ENCODE measurements at regions not wholly inside any gene's neighbourhood (a gene's known extent, or its start where the extent isn't known, plus 50 kb on each side); places are given as distances from the start of the nearest gene placed in this dataset.

- peak; percentile 95 for DNase-seq
- Histone ChIP-seq H3K4me2 (ENCODE audit: low read depth, low read length, poor library complexity, severe bottlenecking) (peak overlapping the region; percentile 76), H3K27ac (ENCODE audit: low read length) (peak overlapping the region; percentile 98), H3K9me2 (replicated peaks; ENCODE audit: insufficient read depth, low read length) (no peaks in the 10 kb centered on the region), H3K27me3 (ENCODE audit: low read length) (no peaks in the 10 kb centered on the region), H4K20me1 (ENCODE audit: insufficient read depth, low read depth, low read length) (no peaks in the 10 kb centered on the region), H2AFZ (ENCODE audit: low read length) (no peak overlapping the region), H3K4me3 (ENCODE audit: low read length) (peak overlapping the region; percentile 52), H3K36me3 (ENCODE audit: insufficient read depth, low read length) (no peaks in the 10 kb centered on the region), H3K4me1 (ENCODE audit: low read length) (peaks cover 51% of the 10 kb centered on the region), H3K79me2 (ENCODE audit: low read length) (no peaks in the 10 kb centered on the region), H3K9me3 (ENCODE audit: low read length) (no peaks in the 10 kb centered on the region), H3K9ac (ENCODE audit: low read length) (peak overlapping the region; percentile 64)
These were observed 378.4 kb upstream of the AGTR1 start for GRCh38 chr3:148319161-148319915.

- H3K36me3 ChIP-seq (ENCODE audit: insufficient read depth, low read length) = no peaks in the 10 kb centered on the region
- H3K4me2 ChIP-seq (ENCODE audit: low read depth, low read length, poor library complexity, severe bottlenecking) = peak overlapping the region; percentile 76
- H4K20me1 ChIP-seq (ENCODE audit: insufficient read depth, low read depth, low read length) = no peaks in the 10 kb centered on the region
- peaks cover 47% of the 10 kb centered on the region for H3K4me1 ChIP-seq (ENCODE audit: low read length)
- DNase-seq = peak; percentile 78
- peak overlapping the region; percentile 54 for H3K9ac ChIP-seq (ENCODE audit: low read length)
- peak overlapping the region; percentile 55; the same call in 1 of the 2 replicates for H2AFZ ChIP-seq (ENCODE audit: low read length)
- no peaks in the 10 kb centered on the region for H3K27me3 ChIP-seq (ENCODE audit: low read length)
- peak overlapping the region; percentile 98 for H3K27ac ChIP-seq (ENCODE audit: low read length)
- H3K79me2 ChIP-seq (ENCODE audit: low read length) = no peaks in the 10 kb centered on the region
- no peaks in the 10 kb centered on the region for H3K9me3 ChIP-seq (ENCODE audit: low read length)
- no peaks in the 10 kb centered on the region for H3K9me2 ChIP-seq (replicated peaks; ENCODE audit: insufficient read depth, low read length)
- peak overlapping the region; percentile 52 for H3K4me3 ChIP-seq (ENCODE audit: low read length)
These were observed 377.7 kb upstream of the AGTR1 start for GRCh38 chr3:148319960-148320359.

- Histone ChIP-seq H2AFZ (ENCODE audit: low read length) (peak overlapping the region; percentile 65), H3K36me3 (ENCODE audit: insufficient read depth, low read length) (no peaks in the 10 kb centered on the region), H3K79me2 (ENCODE audit: low read length) (no peaks in the 10 kb centered on the region), H3K9me2 (replicated peaks; ENCODE audit: insufficient read depth, low read length) (no peaks in the 10 kb centered on the region), H3K4me1 (ENCODE audit: low read length) (peaks cover 43% of the 10 kb centered on the region), H3K27me3 (ENCODE audit: low read length) (no peaks in the 10 kb centered on the region), H3K27ac (ENCODE audit: low read length) (no peak overlapping the region; the same call in 1 of the 2 replicates), H3K4me2 (ENCODE audit: low read depth, low read length, poor library complexity, severe bottlenecking) (peak overlapping the region; percentile 63), H3K4me3 (ENCODE audit: low read length) (no peak overlapping the region), H3K9me3 (ENCODE audit: low read length) (no peaks in the 10 kb centered on the region), H4K20me1 (ENCODE audit: insufficient read depth, low read depth, low read length) (no peaks in the 10 kb centered on the region), H3K9ac (ENCODE audit: low read length) (no peak overlapping the region)
- no peak for DNase-seq
These were observed 368.0 kb upstream of the AGTR1 start for GRCh38 chr3:148329481-148330235.

- Histone ChIP-seq H3K4me2 (ENCODE audit: low read depth, low read length, poor library complexity, severe bottlenecking) (peak overlapping the region; percentile 63), H3K27ac (ENCODE audit: low read length) (peak overlapping the region; percentile 42; the same call in 1 of the 2 replicates), H3K27me3 (ENCODE audit: low read length) (no peaks in the 10 kb centered on the region), H3K79me2 (ENCODE audit: low read length) (no peaks in the 10 kb centered on the region), H3K4me1 (ENCODE audit: low read length) (peaks cover 43% of the 10 kb centered on the region), H3K9me3 (ENCODE audit: low read length) (no peaks in the 10 kb centered on the region), H4K20me1 (ENCODE audit: insufficient read depth, low read depth, low read length) (no peaks in the 10 kb centered on the region), H3K9ac (ENCODE audit: low read length) (peak overlapping the region; percentile 13; the same call in 1 of the 2 replicates), H3K9me2 (replicated peaks; ENCODE audit: insufficient read depth, low read length) (no peaks in the 10 kb centered on the region), H3K36me3 (ENCODE audit: insufficient read depth, low read length) (no peaks in the 10 kb centered on the region), H2AFZ (ENCODE audit: low read length) (peak overlapping the region; percentile 81), H3K4me3 (ENCODE audit: low read length) (peak overlapping the region; percentile 40)
- DNase-seq = peak; percentile 49
These were observed 367.2 kb upstream of the AGTR1 start for GRCh38 chr3:148330542-148330941.

GRCh38 chr3:148331081-148331846, 366.4 kb upstream of the AGTR1 start:
- Histone ChIP-seq H4K20me1 (ENCODE audit: insufficient read depth, low read depth, low read length) (no peaks in the 10 kb centered on the region), H3K9me3 (ENCODE audit: low read length) (no peaks in the 10 kb centered on the region), H3K36me3 (ENCODE audit: insufficient read depth, low read length) (no peaks in the 10 kb centered on the region), H3K4me1 (ENCODE audit: low read length) (peaks cover 43% of the 10 kb centered on the region), H3K4me2 (ENCODE audit: low read depth, low read length, poor library complexity, severe bottlenecking) (peak overlapping the region; percentile 63), H3K79me2 (ENCODE audit: low read length) (no peaks in the 10 kb centered on the region), H3K27ac (ENCODE audit: low read length) (peak overlapping the region; percentile 42; the same call in 1 of the 2 replicates), H3K4me3 (ENCODE audit: low read length) (peak overlapping the region; percentile 40), H3K27me3 (ENCODE audit: low read length) (no peaks in the 10 kb centered on the region), H3K9ac (ENCODE audit: low read length) (peak overlapping the region; percentile 20; the same call in 1 of the 2 replicates), H2AFZ (ENCODE audit: low read length) (peak overlapping the region; percentile 81), H3K9me2 (replicated peaks; ENCODE audit: insufficient read depth, low read length) (no peaks in the 10 kb centered on the region)
- peak; percentile 65 for DNase-seq

- Histone ChIP-seq H2AFZ (ENCODE audit: low read length) (no peak overlapping the region), H3K4me3 (ENCODE audit: low read length) (no peak overlapping the region), H3K27ac (ENCODE audit: low read length) (no peak overlapping the region), H3K4me2 (ENCODE audit: low read depth, low read length, poor library complexity, severe bottlenecking) (no peak overlapping the region), H3K9me3 (ENCODE audit: low read length) (no peaks in the 10 kb centered on the region), H3K36me3 (ENCODE audit: insufficient read depth, low read length) (no peaks in the 10 kb centered on the region), H3K9ac (ENCODE audit: low read length) (no peak overlapping the region), H3K27me3 (ENCODE audit: low read length) (no peaks in the 10 kb centered on the region), H3K79me2 (ENCODE audit: low read length) (no peaks in the 10 kb centered on the region), H3K9me2 (replicated peaks; ENCODE audit: insufficient read depth, low read length) (no peaks in the 10 kb centered on the region), H4K20me1 (ENCODE audit: insufficient read depth, low read depth, low read length) (no peaks in the 10 kb centered on the region), H3K4me1 (ENCODE audit: low read length) (peaks cover 37% of the 10 kb centered on the region)
- DNase-seq = no peak
These were observed 365.2 kb upstream of the AGTR1 start for GRCh38 chr3:148332509-148332908.

GRCh38 chr3:148333091-148333490, 364.6 kb upstream of the AGTR1 start:
- Histone ChIP-seq H2AFZ (ENCODE audit: low read length) (0 out of 2 replicates have a peak overlapping the region, but pooled peaks have one; percentile 23), H3K27ac (ENCODE audit: low read length) (no peak overlapping the region), H3K9ac (ENCODE audit: low read length) (no peak overlapping the region), H3K79me2 (ENCODE audit: low read length) (no peaks in the 10 kb centered on the region), H3K4me2 (ENCODE audit: low read depth, low read length, poor library complexity, severe bottlenecking) (no peak overlapping the region), H3K4me1 (ENCODE audit: low read length) (peaks cover 34% of the 10 kb centered on the region), H3K9me3 (ENCODE audit: low read length) (no peaks in the 10 kb centered on the region), H3K9me2 (replicated peaks; ENCODE audit: insufficient read depth, low read length) (no peaks in the 10 kb centered on the region), H3K27me3 (ENCODE audit: low read length) (no peaks in the 10 kb centered on the region), H4K20me1 (ENCODE audit: insufficient read depth, low read depth, low read length) (no peaks in the 10 kb centered on the region), H3K4me3 (ENCODE audit: low read length) (no peak overlapping the region), H3K36me3 (ENCODE audit: insufficient read depth, low read length) (no peaks in the 10 kb centered on the region)
- DNase-seq = no peak

Measured in Karpas-422 (cell line).